PFSK-1 (cell line): ENCODE measurements at regions not wholly inside any gene's neighbourhood (a gene's known extent, or its start where the extent isn't known, plus 50 kb on each side); places are given as distances from the start of the nearest gene placed in this dataset.

ENCODE experiments used
- FOXP2 ChIP-seq: optimal IDR thresholded peaks from 2 replicates; pipeline ENCODE3; 2011; ENCODE audit warnings: borderline replicate concordance, control low read depth, inconsistent platforms; ENCODE audit not compliant: insufficient read depth; ENCODE audit errors: extremely low read length, extremely low read depth
- POLR2AphosphoS5 ChIP-seq: IDR thresholded peaks from 2 replicates; pipeline ENCODE4 v1.6.1; 2012; ENCODE audit warnings: low read depth, mild to moderate bottlenecking, control low read depth, low read length, moderate library complexity
- REST ChIP-seq, 2 experiments: IDR thresholded peaks; 2 replicates each; pipeline versions ENCODE4 v1.6.1 to v1.8.0; 2011 to 2012; ENCODE audit warnings: low read depth in 2 of 2, low read length in 2 of 2, control low read depth in 1 of 2, inconsistent platforms in 1 of 2, mild to moderate bottlenecking in 1 of 2, moderate library complexity in 1 of 2; ENCODE audit not compliant: insufficient read depth in 1 of 2
- SIN3A ChIP-seq: IDR thresholded peaks from 2 replicates; pipeline ENCODE4 v1.6.1; 2012; ENCODE audit warnings: mild to moderate bottlenecking, low read length, moderate library complexity, borderline replicate concordance; ENCODE audit not compliant: insufficient read depth
- TAF1 ChIP-seq: IDR thresholded peaks from 2 replicates; pipeline ENCODE4 v1.6.1; 2012; ENCODE audit warnings: low read length, control low read depth, borderline replicate concordance; ENCODE audit not compliant: insufficient read depth

DNA sequence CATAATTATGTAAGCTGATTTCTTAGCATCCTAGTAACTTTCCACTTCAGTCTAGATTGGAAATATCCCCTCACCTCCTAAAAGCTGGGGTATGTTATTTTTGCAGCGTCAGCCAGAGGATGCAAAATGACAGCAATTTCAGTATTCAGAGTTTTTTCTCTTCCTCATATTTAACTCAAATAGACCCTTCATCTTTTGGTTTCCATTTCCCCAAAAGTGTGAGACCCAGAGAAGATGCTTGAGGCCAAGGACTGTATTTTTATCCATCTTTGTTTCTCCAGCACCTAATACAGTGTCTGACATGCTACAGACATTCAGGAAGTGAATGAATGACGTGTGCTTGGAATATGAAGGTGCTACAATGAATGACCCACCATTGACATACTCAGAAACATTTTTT, 75.5 kb upstream of the RANBP3L start:
- TF ChIP-seq REST (IDR thresholded peaks at IDR 0.05; ENCODE audit: insufficient read depth in 1 of 2, low read depth in 2 of 2, low read length in 2 of 2) (no peak), POLR2AphosphoS5 (no peak), SIN3A (no peak), TAF1 (no peak), FOXP2 (no peak)

GRCh38 chr5:36378551-36378950, 76.8 kb upstream of the RANBP3L start:
- TF ChIP-seq REST (IDR thresholded peaks at IDR 0.05; ENCODE audit: insufficient read depth in 1 of 2, low read depth in 2 of 2, low read length in 2 of 2) (no peak), SIN3A (no peak), FOXP2 (no peak), POLR2AphosphoS5 (no peak), TAF1 (no peak)

- TF ChIP-seq SIN3A = no peak
- TF ChIP-seq REST (IDR thresholded peaks at IDR 0.05; ENCODE audit: insufficient read depth in 1 of 2, low read depth in 2 of 2, low read length in 2 of 2) = no peak
- no peak for TF ChIP-seq TAF1
- TF ChIP-seq FOXP2 = no peak
- no peak for TF ChIP-seq POLR2AphosphoS5
These were observed 81.2 kb upstream of the RANBP3L start for GRCh38 chr5:36382890-36383289.

- TF ChIP-seq FOXP2 (no peak), TAF1 (no peak), REST (IDR thresholded peaks at IDR 0.05; ENCODE audit: insufficient read depth in 1 of 2, low read depth in 2 of 2, low read length in 2 of 2) (no peak)
These were observed 82.2 kb upstream of the RANBP3L start for GRCh38 chr5:36383942-36384341.

GRCh38 chr5:36384845-36385244, 83.1 kb upstream of the RANBP3L start:
- no peak for TF ChIP-seq REST (IDR thresholded peaks at IDR 0.05; ENCODE audit: insufficient read depth in 1 of 2, low read depth in 2 of 2, low read length in 2 of 2)
- peak; percentile 77 for TF ChIP-seq FOXP2
